ENCODE measurements at regions not wholly inside any gene's neighbourhood (a gene's known extent, or its start where the extent isn't known, plus 50 kb on each side); places are given as distances from the start of the nearest gene placed in this dataset.

- TF ChIP-seq EP300 (IDR thresholded peaks at IDR 0.05): no peak
- TF ChIP-seq POLR2A (IDR thresholded peaks at IDR 0.05): no peak
Observed at GRCh38 chr5:110012145-110012544, 322.4 kb downstream of the MAN2A1 start.
